ENCODE measurements at regions not wholly inside any gene's neighbourhood (a gene's known extent, or its start where the extent isn't known, plus 50 kb on each side); places are given as distances from the start of the nearest gene placed in this dataset.

DNA sequence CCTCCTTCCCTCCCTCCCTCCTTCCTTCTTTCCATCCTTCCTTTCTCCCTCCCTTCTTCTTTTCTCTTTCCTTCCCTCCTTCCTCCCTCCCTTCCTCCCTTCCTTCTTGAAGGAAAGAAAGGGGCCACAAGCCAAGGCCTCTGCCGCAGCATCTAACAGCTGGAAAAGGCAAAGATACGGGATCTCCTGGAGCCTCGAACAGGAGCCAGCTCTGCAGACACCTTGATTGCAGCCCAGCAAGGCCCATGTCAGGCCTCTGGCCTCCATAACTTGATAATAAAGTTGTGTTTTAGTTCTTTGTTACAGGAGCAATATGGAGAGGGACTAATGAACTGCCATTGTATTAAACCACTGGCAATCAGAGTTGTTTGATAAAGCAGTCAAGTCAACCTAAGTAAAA is 348.9 kb upstream of the B3GAT1 start:
- Mint-ChIP-seq H3K4me1 (ENCODE audit: low read depth in 2 of 2) (no peaks in the 10 kb centered on the region), H3K9me3 (no peaks in the 10 kb centered on the region), H3K4me3 (no peak overlapping the region), H3K36me3 (no peaks in the 10 kb centered on the region), H3K27me3 (peaks cover 3 to 27% of the 10 kb centered on the region in 2 donors), H3K27ac (no peak overlapping the region)
- ATAC-seq, result no peak
- DNase-seq (ENCODE audit: low spot score), result no peak

DNA sequence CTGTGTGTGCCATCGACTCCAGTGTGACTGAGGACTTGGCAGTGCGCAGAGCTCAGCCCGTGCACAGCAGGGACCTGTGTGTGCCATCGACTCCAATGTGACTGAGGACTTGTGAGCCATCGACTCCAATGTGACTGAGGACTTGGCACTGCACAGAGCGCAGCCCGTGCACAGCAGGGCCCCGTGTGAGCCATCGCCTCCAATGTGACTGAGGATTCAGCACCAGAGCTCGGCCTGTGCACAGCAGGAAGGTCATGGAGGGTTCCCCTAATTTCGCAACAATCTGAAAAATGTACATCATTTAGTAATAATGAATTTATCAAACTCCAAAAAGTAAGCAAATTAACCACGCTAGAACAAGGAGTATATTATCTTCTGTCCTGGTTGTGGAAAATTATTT is 348.3 kb upstream of the B3GAT1 start:
- ATAC-seq (no peak), DNase-seq (ENCODE audit: low spot score) (no peak)
- Mint-ChIP-seq H3K4me3 (no peak overlapping the region), H3K4me1 (ENCODE audit: low read depth in 2 of 2) (no peaks in the 10 kb centered on the region), H3K9me3 (no peaks in the 10 kb centered on the region), H3K27ac (no peak overlapping the region), H3K36me3 (no peaks in the 10 kb centered on the region), H3K27me3 (peaks cover 0 to 27% of the 10 kb centered on the region in 2 donors)

DNA sequence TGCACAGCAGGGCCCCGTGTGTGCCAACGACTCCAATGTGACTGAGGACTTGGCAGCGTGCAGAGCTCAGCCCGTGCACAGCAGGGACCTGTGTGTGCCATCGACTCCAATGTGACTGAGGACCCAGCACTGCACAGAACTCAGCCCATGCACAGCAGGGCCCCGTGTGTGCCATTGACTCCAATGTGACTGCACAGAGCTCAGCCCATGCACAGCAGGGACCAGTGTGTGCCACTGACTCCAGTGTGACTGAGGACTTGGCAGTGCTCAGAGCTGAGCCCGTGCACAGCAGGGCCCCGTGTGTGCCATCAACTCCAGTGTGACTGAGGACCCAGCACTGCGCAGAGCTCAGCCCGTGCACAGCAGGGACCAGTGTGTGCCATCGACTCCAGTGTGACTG is 347.8 kb upstream of the B3GAT1 start:
- no peak overlapping the region for H3K4me3 Mint-ChIP-seq
- DNase-seq (ENCODE audit: low spot score) (no peak), ATAC-seq (no peak)
- H3K4me1 Mint-ChIP-seq (ENCODE audit: low read depth in 2 of 2), result no peaks in the 10 kb centered on the region
- H3K27ac Mint-ChIP-seq, result no peak overlapping the region
- no peaks in the 10 kb centered on the region for H3K9me3 Mint-ChIP-seq
- no peaks in the 10 kb centered on the region for H3K36me3 Mint-ChIP-seq
- H3K27me3 Mint-ChIP-seq, result peaks cover 0 to 27% of the 10 kb centered on the region in 2 donors

DNA sequence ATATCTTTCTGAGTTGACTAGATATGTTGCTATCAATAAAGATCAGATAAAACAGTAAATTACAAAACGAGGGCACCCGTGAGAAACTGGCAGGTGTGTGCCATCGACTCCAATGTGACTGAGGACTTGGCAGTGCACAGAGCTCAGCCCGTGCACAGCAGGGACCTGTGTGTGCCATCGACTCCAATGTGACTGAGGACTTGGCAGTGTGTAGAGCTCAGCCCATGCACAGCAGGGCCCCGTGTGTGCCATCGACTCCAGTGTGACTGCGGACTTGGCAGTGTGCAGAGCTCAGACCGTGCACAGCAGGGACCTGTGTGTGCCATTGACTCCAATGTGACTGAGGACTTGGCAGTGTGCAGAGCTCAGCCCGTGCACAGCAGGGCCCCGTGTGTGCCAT is 347.2 kb upstream of the B3GAT1 start:
- no peak overlapping the region for H3K27ac Mint-ChIP-seq
- peaks cover under 1 to 26% of the 10 kb centered on the region in 2 donors for H3K27me3 Mint-ChIP-seq
- DNase-seq (ENCODE audit: low spot score) (no peak), ATAC-seq (no peak)
- no peaks in the 10 kb centered on the region for H3K36me3 Mint-ChIP-seq
- H3K4me3 Mint-ChIP-seq, result no peak overlapping the region
- no peaks in the 10 kb centered on the region for H3K9me3 Mint-ChIP-seq
- H3K4me1 Mint-ChIP-seq (ENCODE audit: low read depth in 2 of 2), result no peaks in the 10 kb centered on the region

DNA sequence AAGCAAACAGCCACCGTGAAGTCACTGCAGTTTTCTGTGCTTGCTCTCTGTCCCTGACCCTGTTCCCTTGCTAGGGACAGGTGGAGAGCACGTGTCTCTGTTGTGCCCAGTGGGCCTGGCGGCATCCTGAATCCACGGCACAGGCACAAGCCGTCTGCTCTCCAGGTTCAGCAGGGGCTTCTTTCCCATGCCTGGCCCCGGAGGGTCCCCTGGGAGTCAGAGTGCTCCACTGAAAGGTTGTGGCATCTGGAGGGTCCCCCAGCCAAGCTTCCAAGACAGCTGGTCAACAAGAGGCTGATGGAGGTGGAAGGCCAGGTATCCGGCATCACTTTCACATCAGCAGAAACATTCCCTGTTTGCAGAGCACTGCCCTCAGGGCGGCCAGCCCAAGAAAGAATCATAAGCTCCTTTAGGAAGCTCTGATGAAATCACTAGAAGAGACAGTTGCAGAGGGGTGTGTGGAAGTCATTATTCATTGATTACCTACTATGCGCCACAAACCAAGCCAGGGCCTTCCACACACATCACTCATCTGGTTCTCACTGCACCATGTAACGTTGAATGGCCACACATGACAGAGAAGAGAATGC is 346.4 kb upstream of the B3GAT1 start:
- no peak for ATAC-seq
- H3K36me3 Mint-ChIP-seq, result no peaks in the 10 kb centered on the region

DNA sequence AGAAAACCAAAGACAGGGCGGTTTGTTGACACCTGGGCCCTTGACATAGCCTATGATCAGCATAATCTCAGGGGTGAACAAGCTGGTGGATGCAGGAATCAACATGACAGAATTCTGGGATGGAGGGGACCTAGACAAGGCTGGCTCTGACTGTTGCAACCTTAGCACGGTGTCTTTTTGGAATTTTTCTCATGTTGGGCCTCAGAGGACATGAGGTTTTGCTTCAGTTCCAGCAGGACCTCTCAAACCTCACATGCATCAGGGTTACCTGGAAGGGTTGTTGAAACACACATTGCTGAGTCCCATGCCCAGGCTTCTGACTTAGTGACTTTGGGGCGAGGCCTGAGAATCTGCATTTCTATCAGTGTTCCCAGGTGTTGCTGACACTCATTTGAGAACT is 345.6 kb upstream of the B3GAT1 start:
- no peaks in the 10 kb centered on the region for H3K36me3 Mint-ChIP-seq
- H3K9me3 Mint-ChIP-seq, result no peaks in the 10 kb centered on the region
- H3K27me3 Mint-ChIP-seq, result peaks cover 5 to 27% of the 10 kb centered on the region in 2 donors
- DNase-seq (ENCODE audit: low spot score) (no peak), ATAC-seq (no peak)
- H3K27ac Mint-ChIP-seq, result no peak overlapping the region
- no peak overlapping the region for H3K4me3 Mint-ChIP-seq
- H3K4me1 Mint-ChIP-seq (ENCODE audit: low read depth in 2 of 2), result no peaks in the 10 kb centered on the region

More for the DNA sequence above, 346.4 kb upstream of the B3GAT1 start:
- Mint-ChIP-seq H3K27me3 (peaks cover 5 to 30% of the 10 kb centered on the region in 2 donors), H3K4me1 (ENCODE audit: low read depth in 2 of 2) (no peaks in the 10 kb centered on the region), H3K4me3 (no peak overlapping the region), H3K27ac (no peak overlapping the region), H3K9me3 (no peaks in the 10 kb centered on the region)
- no peak for DNase-seq (ENCODE audit: low spot score)

DNA sequence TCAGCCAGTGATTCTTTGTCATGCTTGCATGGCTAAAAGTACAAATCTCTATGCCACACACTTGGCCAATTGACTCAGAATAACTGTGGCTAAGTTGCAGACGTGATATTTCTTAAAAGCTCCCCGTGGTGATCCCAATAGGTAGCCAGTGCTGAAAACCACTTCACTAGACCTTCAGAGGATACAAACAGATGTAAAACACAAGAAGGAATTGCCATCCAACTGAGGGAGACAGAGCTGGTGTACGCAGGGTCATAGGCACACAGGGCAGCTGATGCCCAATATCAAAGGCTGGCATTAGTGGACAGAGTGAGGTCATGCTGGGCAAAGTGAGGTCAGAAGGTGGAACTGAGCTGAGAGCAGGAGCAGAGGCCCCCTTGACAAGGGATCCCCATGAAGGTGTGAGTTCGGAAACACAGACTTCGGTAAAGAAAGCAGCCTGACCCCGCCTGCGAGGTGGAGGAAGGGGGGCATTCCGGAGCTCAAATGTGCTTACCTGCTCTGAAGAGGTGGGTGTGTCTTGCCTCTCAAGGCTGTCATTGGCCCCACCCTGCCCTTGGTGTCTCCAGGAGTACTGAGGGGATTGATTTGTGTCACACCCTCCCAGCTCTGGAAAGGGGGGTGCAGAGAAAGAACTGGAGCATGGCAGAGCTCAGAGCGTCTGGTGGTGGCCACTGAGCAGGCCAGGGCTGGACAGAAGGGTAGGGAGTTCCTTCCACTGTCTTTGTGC is 344.9 kb upstream of the B3GAT1 start:
- Mint-ChIP-seq H3K36me3 (no peaks in the 10 kb centered on the region), H3K4me1 (ENCODE audit: low read depth in 2 of 2) (no peaks in the 10 kb centered on the region), H3K4me3 (no peak overlapping the region), H3K9me3 (no peaks in the 10 kb centered on the region), H3K27ac (no peak overlapping the region), H3K27me3 (peaks cover 5 to 27% of the 10 kb centered on the region in 2 donors)
- DNase-seq (ENCODE audit: low spot score) (no peak), ATAC-seq (no peak)

DNA sequence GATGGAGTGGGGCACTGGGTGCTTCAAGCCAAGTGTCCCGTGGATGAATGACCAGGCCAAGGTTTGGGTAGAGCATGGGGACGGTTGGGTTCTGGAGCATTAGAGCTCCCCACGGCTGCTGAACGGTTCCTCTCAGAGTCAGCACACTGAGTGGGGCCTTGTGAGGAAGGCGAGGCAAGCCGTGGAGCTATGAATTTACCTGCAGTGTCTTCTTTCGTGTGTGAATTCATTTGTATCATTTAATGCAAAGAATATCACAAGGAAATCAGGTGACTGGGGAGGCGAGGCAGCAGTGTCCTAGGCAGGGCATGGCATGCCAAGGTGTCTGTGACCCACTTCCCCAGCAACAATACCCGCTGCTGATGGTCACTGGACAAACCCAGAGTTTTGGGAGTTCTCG is 343.5 kb upstream of the B3GAT1 start:
- Mint-ChIP-seq H3K27me3 (peaks cover 5 to 27% of the 10 kb centered on the region in 2 donors), H3K4me1 (ENCODE audit: low read depth in 2 of 2) (no peaks in the 10 kb centered on the region), H3K4me3 (no peak overlapping the region), H3K9me3 (no peaks in the 10 kb centered on the region), H3K27ac (no peak overlapping the region), H3K36me3 (no peaks in the 10 kb centered on the region)
- no peak for DNase-seq (ENCODE audit: low spot score)
- no peak for ATAC-seq

DNA sequence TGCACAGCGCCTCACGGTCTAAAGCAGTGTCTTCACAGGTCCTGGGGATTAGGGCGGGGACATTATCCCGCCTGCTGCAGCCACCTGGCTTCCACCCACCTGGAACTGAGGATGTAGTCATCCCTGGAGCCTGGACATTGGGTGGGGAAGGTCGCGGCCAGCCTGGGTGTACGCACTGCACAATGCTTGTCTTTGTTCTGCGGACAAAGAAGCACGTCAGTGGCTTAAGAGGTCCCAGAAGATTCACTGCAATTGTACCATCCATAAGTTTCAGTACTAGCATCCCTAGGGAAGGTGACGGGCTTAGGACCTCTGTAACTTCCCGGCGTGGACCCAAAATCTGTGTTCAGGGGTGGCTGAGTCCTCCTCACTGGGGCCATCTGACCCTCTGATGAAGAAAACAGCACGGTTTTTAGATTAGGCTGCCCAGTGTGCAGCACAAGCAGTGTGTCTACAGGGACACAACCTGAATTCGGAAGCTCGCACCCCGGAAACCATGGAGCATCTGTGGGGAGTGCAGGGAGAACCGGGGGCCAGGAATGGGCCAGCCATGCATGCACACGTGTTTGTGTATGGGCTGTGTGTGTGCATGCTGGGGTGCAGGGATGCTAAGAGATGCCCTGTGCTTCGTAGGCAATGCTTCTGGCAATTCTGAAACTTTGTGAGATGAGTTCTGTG is 342.6 kb upstream of the B3GAT1 start:
- ATAC-seq (no peak), DNase-seq (ENCODE audit: low spot score) (no peak)
- Mint-ChIP-seq H3K4me1 (ENCODE audit: low read depth in 2 of 2) (no peaks in the 10 kb centered on the region), H3K36me3 (no peaks in the 10 kb centered on the region), H3K9me3 (no peaks in the 10 kb centered on the region), H3K27me3 (peaks cover 5 to 28% of the 10 kb centered on the region in 2 donors), H3K27ac (no peak overlapping the region), H3K4me3 (no peak overlapping the region)

DNA sequence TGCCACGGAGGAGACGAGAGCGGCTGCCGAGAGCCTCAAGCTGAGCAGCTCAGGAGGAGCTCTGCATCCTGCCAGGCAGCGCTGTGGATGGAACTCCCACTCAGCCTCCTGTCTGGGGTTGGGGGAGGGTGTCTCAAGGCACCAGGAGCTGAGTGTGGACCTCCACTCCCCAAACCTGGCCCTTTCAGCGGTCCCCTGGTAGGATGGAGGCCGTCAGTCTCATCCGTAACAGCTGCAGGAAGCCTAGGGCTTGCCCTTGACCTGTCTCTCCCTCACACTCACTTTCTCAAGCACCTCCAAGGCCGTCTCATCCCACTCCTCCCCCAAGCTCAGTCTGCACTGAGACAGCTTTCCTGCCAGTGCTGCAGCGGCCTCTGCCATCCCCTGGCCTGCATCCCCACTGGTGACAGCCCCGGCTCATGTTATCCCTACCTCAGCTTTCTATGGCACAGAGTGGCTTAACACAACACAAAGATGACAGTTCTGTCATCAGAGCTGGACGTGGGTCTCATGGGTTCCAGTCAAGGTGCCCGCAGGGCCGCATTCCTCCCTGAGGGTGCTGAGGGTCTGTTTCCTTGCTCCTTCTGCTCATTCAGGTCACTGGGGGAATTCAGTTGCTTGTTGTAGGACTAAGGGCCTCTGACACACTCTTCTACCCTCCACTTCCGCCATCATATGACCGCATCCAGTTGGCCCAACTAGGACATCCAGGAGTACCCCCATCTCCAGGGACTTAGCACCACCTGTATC is 341.9 kb upstream of the B3GAT1 start:
- ATAC-seq, result no peak
- Mint-ChIP-seq H3K4me3 (no peak overlapping the region), H3K36me3 (no peaks in the 10 kb centered on the region), H3K9me3 (no peaks in the 10 kb centered on the region), H3K27me3 (peaks cover 10 to 35% of the 10 kb centered on the region in 2 donors), H3K27ac (no peak overlapping the region), H3K4me1 (ENCODE audit: low read depth in 2 of 2) (no peaks in the 10 kb centered on the region)
- no peak for DNase-seq (ENCODE audit: low spot score)

DNA sequence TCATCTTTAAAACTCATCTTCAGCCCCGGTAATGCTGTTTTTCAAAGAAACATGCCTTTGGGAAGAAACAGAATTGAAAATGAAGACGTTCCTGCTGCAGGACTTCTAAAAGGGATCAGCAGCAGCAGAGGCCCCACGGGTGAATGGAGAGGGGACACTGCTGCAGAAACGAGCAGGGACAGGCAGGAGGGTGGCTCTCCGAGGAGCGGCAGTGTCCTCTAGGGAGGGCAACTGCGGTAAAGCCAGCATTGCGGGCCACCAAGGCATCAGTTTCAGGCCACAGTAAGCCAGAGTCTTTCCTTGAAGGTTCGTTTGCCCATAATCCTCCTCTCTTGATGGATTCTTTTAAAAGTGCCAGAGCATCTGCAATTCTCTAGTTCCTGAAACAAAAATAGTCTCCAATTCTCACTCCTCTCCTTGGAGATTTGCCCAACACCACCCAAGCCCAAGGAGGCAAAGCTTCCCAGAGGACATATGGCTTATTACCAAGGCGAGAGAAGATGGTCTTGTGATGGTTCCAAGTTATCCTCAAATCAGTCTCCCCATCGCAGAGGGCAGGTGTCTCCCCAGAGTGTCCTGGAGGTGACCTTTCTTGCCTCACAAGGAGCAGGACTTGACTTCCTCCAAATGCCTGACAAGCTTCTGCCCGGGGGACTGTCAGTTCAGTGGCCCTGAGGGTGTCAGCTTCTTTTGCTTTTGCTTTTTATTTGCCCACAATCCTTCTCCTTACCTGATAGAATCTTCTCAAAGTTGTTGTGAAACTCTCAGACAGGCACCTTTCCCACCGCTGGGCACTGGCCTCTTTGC is 341.1 kb upstream of the B3GAT1 start:
- no peaks in the 10 kb centered on the region for H3K9me3 Mint-ChIP-seq
- DNase-seq (ENCODE audit: low spot score), result no peak
- H3K27ac Mint-ChIP-seq, result no peak overlapping the region
- H3K4me3 Mint-ChIP-seq, result no peak overlapping the region
- H3K27me3 Mint-ChIP-seq, result peaks cover 15 to 35% of the 10 kb centered on the region in 2 donors
- H3K4me1 Mint-ChIP-seq (ENCODE audit: low read depth in 2 of 2), result no peaks in the 10 kb centered on the region
- no peak for ATAC-seq
- no peaks in the 10 kb centered on the region for H3K36me3 Mint-ChIP-seq

DNA sequence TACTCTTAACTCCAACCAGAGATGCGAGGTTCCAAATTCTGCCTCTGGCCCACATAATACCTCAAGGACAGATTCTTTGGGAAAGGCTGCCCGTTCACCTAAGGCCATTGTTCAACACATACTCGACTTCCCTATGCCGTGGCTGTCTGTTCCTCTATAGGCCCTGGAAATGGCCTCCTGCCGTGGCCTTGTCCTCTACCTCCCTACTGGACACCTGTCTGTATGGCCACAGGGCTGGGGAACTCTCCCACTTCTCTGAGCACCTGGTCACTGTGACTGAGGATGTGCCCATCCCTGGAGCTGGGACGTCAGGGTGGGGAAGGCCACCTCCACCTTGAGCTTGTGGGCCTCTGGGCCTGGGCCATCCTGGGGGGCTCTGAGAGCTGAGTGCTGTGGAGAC is 340.5 kb upstream of the B3GAT1 start:
- Mint-ChIP-seq H3K27me3 (peaks cover 16 to 35% of the 10 kb centered on the region in 2 donors), H3K36me3 (no peaks in the 10 kb centered on the region), H3K4me1 (ENCODE audit: low read depth in 2 of 2) (no peaks in the 10 kb centered on the region), H3K27ac (no peak overlapping the region), H3K4me3 (no peak overlapping the region), H3K9me3 (no peaks in the 10 kb centered on the region)
- DNase-seq (ENCODE audit: low spot score) (no peak), ATAC-seq (no peak)

DNA sequence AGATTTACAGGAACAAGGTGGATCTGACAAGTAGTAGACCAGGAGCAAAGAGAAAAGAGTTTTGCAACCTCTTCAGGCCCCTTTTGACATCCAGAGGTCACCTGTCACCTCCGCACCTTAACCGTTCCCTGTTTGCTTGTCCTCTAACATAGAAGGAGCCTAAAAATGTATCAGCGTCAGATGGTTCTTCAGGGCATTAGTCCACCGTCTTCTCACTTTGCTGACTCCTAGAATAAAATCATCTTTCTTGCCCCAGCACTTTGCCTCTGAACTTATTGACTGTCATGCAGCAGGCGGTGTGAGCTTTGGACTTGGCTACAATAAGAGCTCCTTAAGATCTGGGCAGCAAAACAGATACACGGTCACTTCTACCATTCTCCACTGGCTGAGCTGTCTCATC is 339.7 kb upstream of the B3GAT1 start:
- Mint-ChIP-seq H3K4me3 (no peak overlapping the region), H3K27ac (no peak overlapping the region), H3K27me3 (peaks cover 20 to 33% of the 10 kb centered on the region in 2 donors), H3K9me3 (no peaks in the 10 kb centered on the region), H3K4me1 (ENCODE audit: low read depth in 2 of 2) (no peaks in the 10 kb centered on the region), H3K36me3 (no peaks in the 10 kb centered on the region)
- ATAC-seq (no peak), DNase-seq (ENCODE audit: low spot score) (no peak)

All from natural killer cell treated with Interleukin-12 subunit alpha and Interleukin-12 subunit beta and Interleukin-15 and Interleukin-18, amount 100 ng/mL, for 72 hours (primary cell).